IMR-90 (cell line): ENCODE measurements at regions not wholly inside any gene's neighbourhood (a gene's known extent, or its start where the extent isn't known, plus 50 kb on each side); places are given as distances from the start of the nearest gene placed in this dataset.

Experiments used
- ATAC-seq: fragments of 200-7000 bp; cut with Tn5 transposase; 2 replicates; pipeline ENCODE4 v1.9.1; 2020; ENCODE audit warnings: low read depth, mild to moderate bottlenecking, moderate library complexity
- BruUV-seq: library from RNA; stranded (reverse); fragments of 400-500 nt; replicated peaks from 2 replicates; lab custom pipeline; 2021; lab: Mats Ljungman, UMichigan
- CTCF ChIA-PET: fragments of 300-600 bp; formaldehyde crosslinking; extraction: SDS; loops from one replicate; lab custom pipeline; 2021; ENCODE audit warnings: antibody characterized with exemption; lab: Yijun Ruan, JAX
- POLR2A ChIA-PET: fragments of 300-600 bp; sonication (Branson Sonifier 250); formaldehyde crosslinking; loops from one replicate; lab custom pipeline; 2022; ENCODE audit warnings: antibody characterized with exemption; ENCODE audit not compliant: unreplicated experiment; lab: Charles Lee
- DNase-seq: peaks from one replicate; pipeline ENCODE4 v3.0.0; 2013
- H2AFZ ChIP-seq: replicated peaks from 2 replicates; pipeline ENCODE3; 2013; ENCODE audit warnings: low read length, mild to moderate bottlenecking; ENCODE audit not compliant: poor library complexity
- H2AK5ac ChIP-seq: 2 replicates; pipeline ENCODE4 v1.6.1; 2013; ENCODE audit warnings: low read depth, low read length, inconsistent platforms
- H2AK9ac ChIP-seq: replicated peaks from 2 replicates; pipeline ENCODE3; 2013; ENCODE audit warnings: mild to moderate bottlenecking, low read depth, low read length, moderate library complexity; ENCODE audit not compliant: poor library complexity
- H2BK120ac ChIP-seq: 2 replicates; pipeline ENCODE4 v1.6.1; 2013; ENCODE audit warnings: low read depth, low read length, inconsistent platforms
- H2BK15ac ChIP-seq: 3 replicates; pipeline ENCODE4 v1.6.1; 2013; ENCODE audit warnings: low read depth, low read length, inconsistent platforms
- H2BK20ac ChIP-seq: 2 replicates; pipeline ENCODE4 v1.6.1; 2013; ENCODE audit warnings: low read depth, mild to moderate bottlenecking, inconsistent platforms, low read length, moderate library complexity
- H2BK5ac ChIP-seq: 2 replicates; pipeline ENCODE4 v1.6.1; 2013; ENCODE audit warnings: mild to moderate bottlenecking, low read depth, low read length, inconsistent platforms; ENCODE audit not compliant: poor library complexity, severe bottlenecking
- H3K14ac ChIP-seq: replicated peaks from 2 replicates; pipeline ENCODE4 v1.6.1; 2013; ENCODE audit warnings: low read depth, low read length, inconsistent platforms
- H3K18ac ChIP-seq: 2 replicates; pipeline ENCODE4 v1.6.1; 2013; ENCODE audit warnings: low read depth, low read length, control low read depth
- H3K23ac ChIP-seq: 2 replicates; pipeline ENCODE4 v1.6.1; 2013; ENCODE audit warnings: low read depth, low read length, inconsistent platforms
- H3K27ac ChIP-seq: 2 replicates; pipeline ENCODE4 v1.5.1; 2013; ENCODE audit warnings: mild to moderate bottlenecking, control low read depth, low read length; ENCODE audit not compliant: insufficient read depth
- H3K27me3 ChIP-seq: 2 replicates; pipeline ENCODE4 v1.6.1; 2013; ENCODE audit warnings: low read length; ENCODE audit not compliant: control insufficient read depth, insufficient read depth
- H3K36me3 ChIP-seq: 2 replicates; pipeline ENCODE4 v1.6.1; 2013; ENCODE audit warnings: low read length, mixed read lengths; ENCODE audit not compliant: control insufficient read depth, insufficient read depth
- H3K4ac ChIP-seq: 2 replicates; pipeline ENCODE4 v1.6.1; 2013; ENCODE audit warnings: low read depth, low read length, inconsistent platforms
- H3K4me1 ChIP-seq: 2 replicates; pipeline ENCODE4 v1.6.1; 2013; ENCODE audit warnings: low read length, mixed read lengths; ENCODE audit not compliant: control insufficient read depth, insufficient read depth
- H3K4me2 ChIP-seq: 2 replicates; pipeline ENCODE4 v1.6.1; 2013; ENCODE audit warnings: low read depth, mild to moderate bottlenecking, control low read depth, low read length, moderate library complexity
- H3K4me3 ChIP-seq: 2 replicates; pipeline ENCODE4 v1.5.1; 2013; ENCODE audit warnings: low read depth, mild to moderate bottlenecking, control low read depth, low read length, moderate library complexity; ENCODE audit not compliant: insufficient read depth
- H3K56ac ChIP-seq: 2 replicates; pipeline ENCODE4 v1.6.1; 2013; ENCODE audit warnings: low read length, inconsistent platforms; ENCODE audit not compliant: insufficient read depth; ENCODE audit errors: extremely low read depth
- H3K79me1 ChIP-seq, 2 experiments: 2 replicates each; pipeline ENCODE4 v1.6.1; 2013; ENCODE audit warnings: low read length in 2 of 2, inconsistent platforms in 1 of 2, low read depth in 1 of 2
- H3K9ac ChIP-seq: 2 replicates; pipeline ENCODE4 v1.6.1; 2013; ENCODE audit warnings: low read depth, low read length, control low read depth
- H3K9me1 ChIP-seq: 2 replicates; pipeline ENCODE4 v1.6.1; 2013; ENCODE audit warnings: low read length, inconsistent platforms; ENCODE audit not compliant: insufficient read depth
- H3K9me3 ChIP-seq: 2 replicates; pipeline ENCODE4 v1.6.1; 2013; ENCODE audit warnings: low read length; ENCODE audit not compliant: control insufficient read depth, insufficient read depth
- H4K20me1 ChIP-seq: 2 replicates; pipeline ENCODE4 v1.6.1; 2013; ENCODE audit warnings: low read length, inconsistent platforms; ENCODE audit not compliant: insufficient read depth
- H4K5ac ChIP-seq: 2 replicates; pipeline ENCODE4 v1.6.1; 2013; ENCODE audit warnings: mild to moderate bottlenecking, low read depth, low read length, control low read depth
- H4K8ac ChIP-seq, 2 experiments: 2 replicates each; pipeline ENCODE4 v1.6.1; 2013; ENCODE audit warnings: low read depth in 2 of 2, low read length in 2 of 2, control low read depth in 1 of 2, inconsistent platforms in 1 of 2
- H4K91ac ChIP-seq: 2 replicates; pipeline ENCODE4 v1.6.1; 2013; ENCODE audit warnings: low read depth, low read length, inconsistent platforms; ENCODE audit not compliant: insufficient read depth
- CEBPB ChIP-seq: IDR thresholded peaks from 2 replicates; pipeline ENCODE4 v1.6.1; 2012; ENCODE audit warnings: low read depth, low read length, improper control_type of control experiment
- CHD1 ChIP-seq: IDR thresholded peaks from 2 replicates; pipeline ENCODE4 v1.6.1; 2012; ENCODE audit warnings: low read depth, low read length, improper control_type of control experiment
- CTCF ChIP-seq: conservative IDR thresholded peaks from 2 replicates; pipeline ENCODE4 v1.5.1; 2012; ENCODE audit warnings: mild to moderate bottlenecking, low read depth, low read length, improper control_type of control experiment
- ELK1 ChIP-seq: fragments of 150-350 bp; IDR thresholded peaks from 2 replicates; pipeline ENCODE4 v1.6.1; 2016; ENCODE audit warnings: low read depth, mild to moderate bottlenecking, low read length, moderate library complexity, borderline replicate concordance
- FOS ChIP-seq: fragments of 150-350 bp; IDR thresholded peaks from 2 replicates; pipeline ENCODE4 v1.6.1; 2016; ENCODE audit warnings: low read depth, low read length
- MAFK ChIP-seq: IDR thresholded peaks from 2 replicates; pipeline ENCODE4 v1.6.1; 2012; ENCODE audit warnings: low read depth, low read length, improper control_type of control experiment
- MAZ ChIP-seq: IDR thresholded peaks from 2 replicates; pipeline ENCODE4 v1.6.1; 2012; ENCODE audit warnings: low read depth, mild to moderate bottlenecking, low read length, improper control_type of control experiment, moderate library complexity, borderline replicate concordance
- MXI1 ChIP-seq: IDR thresholded peaks from 2 replicates; pipeline ENCODE4 v1.6.1; 2012; ENCODE audit warnings: low read depth, mild to moderate bottlenecking, low read length, moderate library complexity, borderline replicate concordance
- NFE2L2 ChIP-seq: fragments of 150-350 bp; IDR thresholded peaks from 2 replicates; pipeline ENCODE4 v1.6.1; 2016; ENCODE audit warnings: low read depth, mild to moderate bottlenecking, low read length
- POLR2A ChIP-seq: IDR thresholded peaks from 2 replicates; pipeline ENCODE4 v1.6.1; 2012; ENCODE audit warnings: mild to moderate bottlenecking, low read depth, low read length
- RAD21 ChIP-seq: IDR thresholded peaks from 2 replicates; pipeline ENCODE4 v1.6.1; 2012; ENCODE audit warnings: low read length, improper control_type of control experiment
- RCOR1 ChIP-seq: IDR thresholded peaks from 2 replicates; pipeline ENCODE4 v1.6.1; 2012; ENCODE audit warnings: mild to moderate bottlenecking, low read length, improper control_type of control experiment; ENCODE audit not compliant: insufficient replicate concordance
- RFX5 ChIP-seq: IDR thresholded peaks from 2 replicates; pipeline ENCODE4 v1.8.0; 2012; ENCODE audit warnings: low read depth, mild to moderate bottlenecking, low read length, moderate library complexity
- SMC3 ChIP-seq: fragments of 150-350 bp; IDR thresholded peaks from 2 replicates; pipeline ENCODE4 v1.6.1; 2016; ENCODE audit warnings: low read depth, mild to moderate bottlenecking, antibody characterized with exemption, low read length, moderate library complexity
- WGBS, 2 experiments: methylation state at CpG; one replicate each; pipeline versions ENCODE4 v1.1.5 to v1.1.7; 2013; ENCODE audit warnings: missing lambda C conversion rate in 2 of 2; ENCODE audit not compliant: insufficient read length in 1 of 2; ENCODE audit errors: extremely low coverage in 2 of 2; 5-methylcytosine and 5-hydroxymethylcytosine counted together
- dilution Hi-C: fragments of 300-500 bp; cut with HindIII; formaldehyde crosslinking; loops from one replicate; pipeline ENCODE4 v1.14.3; 2018; ENCODE audit warnings: low sequenced_read_pairs; ENCODE audit not compliant: unreplicated experiment
- in situ Hi-C: fragments of 300-500 bp; cut with MboI; formaldehyde crosslinking; loops from 3 replicates; pipeline ENCODE4 v1.14.3; 2019; ENCODE audit warnings: low sequenced_read_pairs, inconsistent platforms, mixed read lengths
- intact Hi-C: fragments of 100-400 bp; cut with micrococcal nuclease; formaldehyde crosslinking; loops from 2 replicates; pipeline ENCODE4 v1.10.0; 2022
- TF ChIP-seq, protein P1 (sequence below): fragments of 150-350 bp; IDR thresholded peaks from 2 replicates; pipeline ENCODE4 v1.6.1; 2017; ENCODE audit warnings: mild to moderate bottlenecking, antibody characterized with exemption, low read length, low read depth

DNA sequence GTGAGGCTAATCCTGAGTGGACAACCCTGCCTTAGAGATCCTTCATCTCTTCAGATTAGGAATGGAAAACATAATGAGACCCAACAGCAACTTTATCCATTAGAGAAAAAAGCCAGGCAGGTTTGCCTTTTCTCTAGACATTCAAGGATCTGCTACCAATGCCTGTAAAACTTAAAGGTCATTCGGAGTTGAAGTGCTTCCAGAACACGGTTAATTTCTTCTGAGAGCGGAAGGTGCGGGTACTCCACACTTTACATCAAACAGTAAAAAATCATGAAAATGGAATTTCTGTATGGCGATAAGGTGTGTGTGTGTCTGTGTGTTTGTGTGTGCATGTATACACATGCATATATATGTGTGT is 65.2 kb upstream of the PRKACB start:
- Histone ChIP-seq H3K4ac (peak overlapping the region; percentile 71), H3K27ac (peak overlapping the region; percentile 85), H3K9ac (peak overlapping the region; percentile 79)

More for the DNA sequence above, 65.2 kb upstream of the PRKACB start:
- Histone ChIP-seq H3K23ac (peak overlapping the region; percentile 92), H4K20me1 (peaks cover 6% of the 10 kb centered on the region), H3K14ac (peak overlapping the region; percentile 71), H2AFZ (peak overlapping the region; percentile 95), H2BK5ac (peak overlapping the region; percentile 69), H3K4me3 (peak overlapping the region; percentile 93), H2BK15ac (0 out of 3 replicates have a peak overlapping the region, but pooled peaks have one; percentile 25), H3K4me1 (no peaks in the 10 kb centered on the region; the same call in 1 of the 2 replicates), H4K8ac (peak overlapping the region; percentile 22 to 49; a peak in 2 of 4 replicates), H3K79me1 (peaks cover 22 to 32% of the 10 kb centered on the region in 2 experiments), H2BK120ac (peak overlapping the region; percentile 38), H3K9me3 (no peaks in the 10 kb centered on the region), H3K27me3 (no peaks in the 10 kb centered on the region), H3K4me2 (peak overlapping the region; percentile 92), H3K9me1 (peaks cover 5% of the 10 kb centered on the region; the same call in 1 of the 2 replicates), H3K18ac (0 out of 2 replicates have a peak overlapping the region, but pooled peaks have one; percentile 10), H2BK20ac (0 out of 2 replicates have a peak overlapping the region, but pooled peaks have one; percentile 28), H3K56ac (peak overlapping the region; percentile 73), H3K36me3 (no peaks in the 10 kb centered on the region), H2AK5ac (peak overlapping the region; percentile 76), H4K91ac (peak overlapping the region; percentile 31), H4K5ac (peak overlapping the region; percentile 9), H2AK9ac (peak overlapping the region; percentile 88)
- no CpG with 5 or more reads among the region's 5 CpGs for WGBS, 2 experiments
- no peak for TF ChIP-seq MAFK
- no peak for TF ChIP-seq MAZ
- no peak for TF ChIP-seq SMC3
- TF ChIP-seq ELK1: no peak
- no peak for TF ChIP-seq NFE2L2
- no peak for TF ChIP-seq MXI1
- no peak for TF ChIP-seq CHD1
- TF ChIP-seq RAD21: no peak
- no peak for TF ChIP-seq POLR2A
- TF ChIP-seq RFX5: no peak
- no peak for TF ChIP-seq CEBPB
- TF ChIP-seq RCOR1: no peak
- TF ChIP-seq, protein P1, sequence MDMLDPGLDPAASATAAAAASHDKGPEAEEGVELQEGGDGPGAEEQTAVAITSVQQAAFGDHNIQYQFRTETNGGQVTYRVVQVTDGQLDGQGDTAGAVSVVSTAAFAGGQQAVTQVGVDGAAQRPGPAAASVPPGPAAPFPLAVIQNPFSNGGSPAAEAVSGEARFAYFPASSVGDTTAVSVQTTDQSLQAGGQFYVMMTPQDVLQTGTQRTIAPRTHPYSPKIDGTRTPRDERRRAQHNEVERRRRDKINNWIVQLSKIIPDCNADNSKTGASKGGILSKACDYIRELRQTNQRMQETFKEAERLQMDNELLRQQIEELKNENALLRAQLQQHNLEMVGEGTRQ: no peak
- TF ChIP-seq CTCF: no peak
- no peak for TF ChIP-seq FOS
- intact Hi-C loops: loop anchor here (2.0 to 5.0 kb wide), 3 partner anchors 43 to 353 kb away; partner anchors contain the start of gene TTLL7
- POLR2A ChIA-PET: no interaction called here
- dilution Hi-C loops: no loop called here
- CTCF ChIA-PET: interaction anchor here (1.3 kb wide), 1 partner anchor 147 kb away, joined by 3 read pairs; no protein-coding TSS in a partner anchor
- DNase-seq (no peak), ATAC-seq (no peak)
- no TSS peak for BruUV-seq
- in situ Hi-C loops: no loop called here
